ENCODE measurements at regions not wholly inside any gene's neighbourhood (a gene's known extent, or its start where the extent isn't known, plus 50 kb on each side); places are given as distances from the start of the nearest gene placed in this dataset.
"Not testable (repeated sequence)": the region's sequence is repeated elsewhere in the genome, so short reads cannot be mapped to it uniquely, and the experiment has no call there.

DNA sequence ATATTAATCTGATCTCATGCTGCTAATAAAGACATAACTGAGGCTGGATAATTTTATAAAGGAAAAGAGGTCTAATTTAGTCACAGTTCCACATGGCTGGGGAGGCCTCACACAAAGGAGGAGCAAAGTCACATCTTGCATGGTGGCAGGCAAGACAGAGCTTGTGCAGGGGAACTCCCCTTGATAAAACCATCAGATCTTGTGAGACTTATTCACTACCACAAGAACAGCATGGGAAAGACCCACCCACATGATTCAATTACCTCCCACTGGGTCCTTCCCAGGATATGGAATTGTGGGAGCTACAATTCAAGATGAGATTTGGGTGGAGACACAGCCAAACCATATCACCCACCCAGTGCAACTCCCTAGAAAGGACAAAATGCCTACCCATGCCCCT, 613.8 kb upstream of the CDH11 start:
- TF ChIP-seq, protein P1, sequence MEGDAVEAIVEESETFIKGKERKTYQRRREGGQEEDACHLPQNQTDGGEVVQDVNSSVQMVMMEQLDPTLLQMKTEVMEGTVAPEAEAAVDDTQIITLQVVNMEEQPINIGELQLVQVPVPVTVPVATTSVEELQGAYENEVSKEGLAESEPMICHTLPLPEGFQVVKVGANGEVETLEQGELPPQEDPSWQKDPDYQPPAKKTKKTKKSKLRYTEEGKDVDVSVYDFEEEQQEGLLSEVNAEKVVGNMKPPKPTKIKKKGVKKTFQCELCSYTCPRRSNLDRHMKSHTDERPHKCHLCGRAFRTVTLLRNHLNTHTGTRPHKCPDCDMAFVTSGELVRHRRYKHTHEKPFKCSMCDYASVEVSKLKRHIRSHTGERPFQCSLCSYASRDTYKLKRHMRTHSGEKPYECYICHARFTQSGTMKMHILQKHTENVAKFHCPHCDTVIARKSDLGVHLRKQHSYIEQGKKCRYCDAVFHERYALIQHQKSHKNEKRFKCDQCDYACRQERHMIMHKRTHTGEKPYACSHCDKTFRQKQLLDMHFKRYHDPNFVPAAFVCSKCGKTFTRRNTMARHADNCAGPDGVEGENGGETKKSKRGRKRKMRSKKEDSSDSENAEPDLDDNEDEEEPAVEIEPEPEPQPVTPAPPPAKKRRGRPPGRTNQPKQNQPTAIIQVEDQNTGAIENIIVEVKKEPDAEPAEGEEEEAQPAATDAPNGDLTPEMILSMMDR (IDR thresholded peaks at IDR 0.05), result not testable (repeated sequence)
- not testable (repeated sequence) for TF ChIP-seq POLR2A (IDR thresholded peaks at IDR 0.05)

All from Peyer's patch (tissue), 4 donors.